Memory B cell (primary cell): ENCODE measurements at regions not wholly inside any gene's neighbourhood (a gene's known extent, or its start where the extent isn't known, plus 50 kb on each side); places are given as distances from the start of the nearest gene placed in this dataset.
A peak's percentile ranks its signal among the peaks of the same experiment; 100 is the strongest.
"Not testable (repeated sequence)": the region's sequence is repeated elsewhere in the genome, so short reads cannot be mapped to it uniquely, and the experiment has no call there.

Experiments
- ATAC-seq: fragments of 150-1000 bp; cut with Tn5 transposase; 2 replicates; pipeline ENCODE4 v1.10.0; 2021; ENCODE audit warnings: low read depth, mild to moderate bottlenecking, moderate library complexity
- DNase-seq, 2 donors: peaks; one replicate each; pipeline ENCODE4 v3.0.0; 2022; ENCODE audit warnings: low spot score in 2 of 2
- H3K27ac Mint-ChIP-seq: one replicate; pipeline ENCODE4 v1.8.0; 2022; ENCODE audit warnings: mild to moderate bottlenecking, moderate library complexity, mixed read lengths
- H3K27me3 Mint-ChIP-seq: one replicate; pipeline ENCODE4 v1.8.0; 2022; ENCODE audit warnings: mixed read lengths
- H3K36me3 Mint-ChIP-seq: one replicate; pipeline ENCODE4 v1.8.0; 2022; ENCODE audit warnings: mild to moderate bottlenecking, mixed read lengths
- H3K4me1 Mint-ChIP-seq: one replicate; pipeline ENCODE4 v1.8.0; 2022; ENCODE audit warnings: mixed read lengths
- H3K4me3 Mint-ChIP-seq: one replicate; pipeline ENCODE4 v1.8.0; 2022; ENCODE audit warnings: mild to moderate bottlenecking, moderate library complexity, mixed read lengths
- H3K9me3 Mint-ChIP-seq: one replicate; pipeline ENCODE4 v1.8.0; 2022; ENCODE audit warnings: mixed read lengths

- Mint-ChIP-seq H3K27me3 (no peaks in the 10 kb centered on the region), H3K27ac (no peak overlapping the region), H3K4me3 (no peak overlapping the region), H3K4me1 (no peaks in the 10 kb centered on the region), H3K36me3 (peaks cover 41% of the 10 kb centered on the region), H3K9me3 (peaks cover 51% of the 10 kb centered on the region)
- no peak for ATAC-seq
- no peak for DNase-seq
Observed at GRCh38 chrY:26638063-26638462, 1016.1 kb downstream of the CDY1 start.

GRCh38 chrY:26645856-26646255 lies 1023.9 kb downstream of the CDY1 start:
- ATAC-seq, H3K27me3 Mint-ChIP-seq, H3K27ac Mint-ChIP-seq, DNase-seq, H3K4me1 Mint-ChIP-seq, H3K4me3 Mint-ChIP-seq: not testable (repeated sequence)
- peaks cover 35% of the 10 kb centered on the region for H3K9me3 Mint-ChIP-seq
- peaks cover 23% of the 10 kb centered on the region for H3K36me3 Mint-ChIP-seq

- not testable (repeated sequence) for H3K27ac Mint-ChIP-seq, ATAC-seq, DNase-seq, H3K4me3 Mint-ChIP-seq, H3K4me1 Mint-ChIP-seq, H3K27me3 Mint-ChIP-seq
- Mint-ChIP-seq H3K9me3 (peaks cover 32% of the 10 kb centered on the region), H3K36me3 (peaks cover 16% of the 10 kb centered on the region)
Observed at GRCh38 chrY:26648240-26648639, 1026.3 kb downstream of the CDY1 start.

- not testable (repeated sequence) for H3K27me3 Mint-ChIP-seq, H3K4me1 Mint-ChIP-seq, H3K27ac Mint-ChIP-seq, ATAC-seq, H3K4me3 Mint-ChIP-seq, DNase-seq
- Mint-ChIP-seq H3K36me3 (peaks cover 28% of the 10 kb centered on the region), H3K9me3 (peaks cover 49% of the 10 kb centered on the region)
Observed at GRCh38 chrY:26664245-26664644, 1042.3 kb downstream of the CDY1 start.

- H3K4me1 Mint-ChIP-seq, H3K4me3 Mint-ChIP-seq, H3K27me3 Mint-ChIP-seq, ATAC-seq, H3K27ac Mint-ChIP-seq, DNase-seq: not testable (repeated sequence)
- peaks cover 54% of the 10 kb centered on the region for H3K9me3 Mint-ChIP-seq
- peaks cover 34% of the 10 kb centered on the region for H3K36me3 Mint-ChIP-seq
Observed at GRCh38 chrY:26666691-26667090, 1044.8 kb downstream of the CDY1 start.

- not testable (repeated sequence) for H3K4me3 Mint-ChIP-seq, H3K27me3 Mint-ChIP-seq, ATAC-seq, H3K27ac Mint-ChIP-seq, H3K4me1 Mint-ChIP-seq, DNase-seq
- Mint-ChIP-seq H3K9me3 (peaks cover 35% of the 10 kb centered on the region), H3K36me3 (peaks cover 25% of the 10 kb centered on the region)
Observed at GRCh38 chrY:26669243-26669642, 1047.3 kb downstream of the CDY1 start.

GRCh38 chrY:26670360-26670871 lies 1048.5 kb downstream of the CDY1 start:
- DNase-seq: peak in 1 of 2 donors; percentile 26
- peaks cover 20% of the 10 kb centered on the region for H3K36me3 Mint-ChIP-seq
- not testable (repeated sequence) for H3K4me3 Mint-ChIP-seq, H3K27ac Mint-ChIP-seq, ATAC-seq, H3K27me3 Mint-ChIP-seq, H3K4me1 Mint-ChIP-seq
- peaks cover 26% of the 10 kb centered on the region for H3K9me3 Mint-ChIP-seq

GRCh38 chrY:26670881-26671879 lies 1049.3 kb downstream of the CDY1 start:
- peak in 1 of 2 donors; percentile 37 for DNase-seq
- Mint-ChIP-seq H3K9me3 (peaks cover 26% of the 10 kb centered on the region), H3K36me3 (peaks cover 20% of the 10 kb centered on the region)
- H3K4me3 Mint-ChIP-seq, ATAC-seq, H3K27me3 Mint-ChIP-seq, H3K27ac Mint-ChIP-seq, H3K4me1 Mint-ChIP-seq: not testable (repeated sequence)
